ENCODE measurements at regions not wholly inside any gene's neighbourhood (a gene's known extent, or its start where the extent isn't known, plus 50 kb on each side); places are given as distances from the start of the nearest gene placed in this dataset.
A peak's percentile ranks its signal among the peaks of the same experiment; 100 is the strongest.
"Not testable (repeated sequence)": the region's sequence is repeated elsewhere in the genome, so short reads cannot be mapped to it uniquely, and the experiment has no call there.

DNA sequence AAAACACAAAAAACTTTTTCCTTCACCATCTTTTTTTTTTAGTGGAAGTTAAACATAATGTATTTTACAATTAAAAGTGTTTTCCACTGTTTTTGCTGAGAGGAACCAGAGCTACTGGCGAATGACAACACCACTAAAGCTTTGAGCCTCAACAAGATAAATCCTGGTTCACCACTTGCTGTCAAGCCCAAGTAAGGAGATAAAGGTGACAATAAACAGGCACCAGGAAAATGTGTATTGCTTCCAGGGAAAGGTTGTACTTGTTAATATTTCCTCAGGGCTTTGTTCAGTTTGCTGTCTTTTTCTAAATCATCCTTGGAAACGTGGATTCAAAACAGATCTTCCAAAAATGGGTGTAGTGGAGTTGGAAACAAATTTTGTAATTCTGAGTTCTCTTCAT lies 109.9 kb upstream of the ANKRD30A start:
- H3K27me3 ChIP-seq = no peaks in the 10 kb centered on the region
- peak overlapping the region in 3 of 4 donors; percentile 61 to 71 (median 67) for H3K27ac ChIP-seq
- 42 to 49% methylated on average over 2 of the region's 2 CpGs for WGBS, 2 donors
- intact Hi-C loops (cut with DNase I) = no loop called here
- peaks cover 0 to 53% (median 18%) of the 10 kb centered on the region in 4 donors for H3K4me1 ChIP-seq
- no peak for DNase-seq
- no peaks in the 10 kb centered on the region for H3K36me3 ChIP-seq
- TF ChIP-seq, protein P1, sequence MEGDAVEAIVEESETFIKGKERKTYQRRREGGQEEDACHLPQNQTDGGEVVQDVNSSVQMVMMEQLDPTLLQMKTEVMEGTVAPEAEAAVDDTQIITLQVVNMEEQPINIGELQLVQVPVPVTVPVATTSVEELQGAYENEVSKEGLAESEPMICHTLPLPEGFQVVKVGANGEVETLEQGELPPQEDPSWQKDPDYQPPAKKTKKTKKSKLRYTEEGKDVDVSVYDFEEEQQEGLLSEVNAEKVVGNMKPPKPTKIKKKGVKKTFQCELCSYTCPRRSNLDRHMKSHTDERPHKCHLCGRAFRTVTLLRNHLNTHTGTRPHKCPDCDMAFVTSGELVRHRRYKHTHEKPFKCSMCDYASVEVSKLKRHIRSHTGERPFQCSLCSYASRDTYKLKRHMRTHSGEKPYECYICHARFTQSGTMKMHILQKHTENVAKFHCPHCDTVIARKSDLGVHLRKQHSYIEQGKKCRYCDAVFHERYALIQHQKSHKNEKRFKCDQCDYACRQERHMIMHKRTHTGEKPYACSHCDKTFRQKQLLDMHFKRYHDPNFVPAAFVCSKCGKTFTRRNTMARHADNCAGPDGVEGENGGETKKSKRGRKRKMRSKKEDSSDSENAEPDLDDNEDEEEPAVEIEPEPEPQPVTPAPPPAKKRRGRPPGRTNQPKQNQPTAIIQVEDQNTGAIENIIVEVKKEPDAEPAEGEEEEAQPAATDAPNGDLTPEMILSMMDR (IDR thresholded peaks at IDR 0.05) = no peak
- peak; percentile 73 to 92 (median 85) for TF ChIP-seq POLR2AphosphoS5 (IDR thresholded peaks at IDR 0.05)
- H3K4me3 ChIP-seq = no peak overlapping the region
- H3K9me3 ChIP-seq = peaks cover 0 to 2% (median 0%) of the 10 kb centered on the region in 4 donors

DNA sequence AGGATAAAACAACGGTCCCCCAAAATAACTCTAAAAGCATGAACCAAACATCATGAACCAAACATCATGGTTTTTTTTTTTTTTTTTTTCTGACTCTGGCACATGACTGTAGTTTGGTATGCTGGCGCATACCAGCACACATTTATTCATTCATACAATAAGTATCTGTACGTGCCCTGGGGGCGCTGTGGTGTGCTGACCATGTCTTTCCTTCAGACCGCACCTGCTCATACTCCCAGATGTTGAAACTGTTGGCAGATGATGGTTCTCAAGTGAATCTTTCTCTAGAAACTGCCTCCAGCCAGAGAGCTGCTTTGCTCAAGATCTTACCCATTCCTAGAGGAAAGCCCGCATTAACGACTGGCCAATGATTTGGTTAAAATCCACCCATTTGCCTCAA lies 114.7 kb upstream of the ANKRD30A start:
- Histone ChIP-seq H3K27me3 (no peaks in the 10 kb centered on the region), H3K36me3 (no peaks in the 10 kb centered on the region), H3K9me3 (peaks cover 0 to 2% (median 0%) of the 10 kb centered on the region in 4 donors), H3K4me1 (peaks cover 0 to 30% (median 10%) of the 10 kb centered on the region in 4 donors), H3K27ac (no peak overlapping the region), H3K4me3 (no peak overlapping the region)
- TF ChIP-seq EP300 (IDR thresholded peaks at IDR 0.05) = no peak
- TF ChIP-seq POLR2A (IDR thresholded peaks at IDR 0.05) = no peak
- no peak for TF ChIP-seq POLR2AphosphoS5 (IDR thresholded peaks at IDR 0.05)
- TF ChIP-seq, protein P1 (IDR thresholded peaks at IDR 0.05) = no peak
- intact Hi-C loops (cut with DNase I) = no loop called here
- 73 to 77% methylated on average over 7 of the region's 7 CpGs for WGBS, 2 donors
- no peak for DNase-seq

DNA sequence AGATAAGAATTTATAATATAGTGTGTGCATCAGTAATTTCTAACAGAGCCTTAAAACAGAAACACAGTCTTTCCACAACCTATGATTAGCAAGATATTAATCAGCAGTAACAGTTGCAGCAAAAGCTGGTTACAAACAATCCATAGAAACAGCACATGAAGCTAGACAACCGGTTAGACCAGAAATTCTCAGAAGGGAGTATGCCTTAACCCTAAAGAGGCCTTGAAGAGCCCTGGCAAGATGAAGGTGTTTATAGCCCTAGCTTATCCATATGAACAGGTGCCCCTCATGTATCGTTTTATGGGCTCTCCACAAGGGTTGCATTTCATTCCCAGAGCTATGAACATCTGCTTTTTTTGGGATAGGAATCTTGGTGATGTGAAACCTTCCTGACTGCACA lies 117.1 kb upstream of the ANKRD30A start:
- intact Hi-C loops (cut with DNase I); H3K4me1 ChIP-seq; H3K4me3 ChIP-seq; H3K9me3 ChIP-seq; H3K27me3 ChIP-seq; DNase-seq; H3K27ac ChIP-seq; H3K36me3 ChIP-seq: not testable (repeated sequence)
- WGBS, 2 donors = 56 to 67% methylated on average over 2 of the region's 2 CpGs

DNA sequence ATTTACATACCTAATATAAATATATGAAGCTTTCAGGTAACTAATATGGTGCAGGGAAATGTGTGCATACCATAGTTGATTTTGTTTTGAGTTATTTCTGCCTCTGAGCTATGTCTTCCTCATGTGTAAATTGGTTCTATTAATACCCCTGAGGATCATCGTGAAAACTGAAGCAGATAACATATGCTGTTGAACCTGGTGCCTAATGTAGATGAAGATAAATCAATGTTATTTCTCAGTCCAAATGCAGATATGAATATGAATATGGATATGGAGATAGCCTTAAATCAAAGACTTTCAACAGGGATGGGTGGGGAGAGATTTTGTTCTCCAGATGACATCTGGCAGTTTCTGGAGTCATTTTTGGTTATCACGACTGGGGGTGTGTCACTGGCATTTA lies 122.3 kb upstream of the ANKRD30A start:
- no peak for DNase-seq
- intact Hi-C loops (cut with DNase I) = no loop called here
- Histone ChIP-seq H3K4me1 (no peaks in the 10 kb centered on the region), H3K27me3 (no peaks in the 10 kb centered on the region), H3K9me3 (no peaks in the 10 kb centered on the region), H3K27ac (no peak overlapping the region), H3K36me3 (no peaks in the 10 kb centered on the region), H3K4me3 (no peak overlapping the region)
- 74 to 76% methylated on average over 2 of the region's 2 CpGs for WGBS, 2 donors
- TF ChIP-seq POLR2AphosphoS5 (IDR thresholded peaks at IDR 0.05) (no peak), EP300 (IDR thresholded peaks at IDR 0.05) (no peak), POLR2A (IDR thresholded peaks at IDR 0.05) (no peak)
- TF ChIP-seq, protein P1 (IDR thresholded peaks at IDR 0.05) = no peak

DNA sequence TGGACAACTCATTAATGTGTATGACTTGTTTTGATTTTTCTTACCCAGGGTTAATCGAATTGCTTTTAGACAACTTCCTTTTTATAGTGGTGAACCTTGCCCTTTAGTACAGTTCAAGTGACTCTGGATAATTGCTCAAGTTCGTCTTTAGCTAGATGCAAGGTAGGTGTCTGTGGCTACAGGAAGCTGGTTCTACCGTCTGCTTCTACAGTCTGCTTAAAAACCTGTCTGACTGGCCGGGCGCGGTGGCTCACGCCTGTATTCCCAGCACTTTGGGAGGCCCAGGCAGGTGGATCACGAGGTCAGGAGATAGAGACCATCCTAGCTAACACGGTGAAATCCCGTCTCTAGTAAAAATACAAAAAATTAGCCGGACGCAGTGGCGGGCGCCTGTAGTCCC lies 129.6 kb upstream of the ANKRD30A start:
- H3K27me3 ChIP-seq; H3K4me3 ChIP-seq; H3K4me1 ChIP-seq; H3K9me3 ChIP-seq; DNase-seq; H3K27ac ChIP-seq; H3K36me3 ChIP-seq; intact Hi-C loops (cut with DNase I): not testable (repeated sequence)
- 81 to 89% methylated on average over 14 of the region's 14 CpGs for WGBS, 2 donors

DNA sequence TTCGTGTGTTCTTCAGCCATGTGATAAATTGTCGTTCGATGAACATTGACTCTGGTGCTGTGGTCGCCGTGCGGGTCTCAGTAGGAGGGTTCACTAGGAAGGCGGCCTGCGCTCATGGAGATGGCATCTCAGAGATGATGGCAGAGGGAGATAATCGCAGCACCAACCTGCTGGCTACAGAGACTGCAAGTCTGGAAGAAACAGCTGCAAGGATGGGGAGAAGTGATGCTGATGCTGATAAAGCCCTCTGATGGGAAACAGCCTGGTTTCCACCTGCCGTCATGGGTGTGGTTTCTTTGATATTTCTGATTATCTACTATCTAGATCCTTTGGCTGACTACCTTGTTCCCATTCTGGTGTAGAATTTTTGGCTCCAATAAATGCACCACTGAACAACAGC lies 130.5 kb upstream of the ANKRD30A start:
- TF ChIP-seq, protein P1 (IDR thresholded peaks at IDR 0.05) = no peak
- no peak for TF ChIP-seq POLR2A (IDR thresholded peaks at IDR 0.05)
- no peak for TF ChIP-seq POLR2AphosphoS5 (IDR thresholded peaks at IDR 0.05)
- no peak for TF ChIP-seq EP300 (IDR thresholded peaks at IDR 0.05)
- 88 to 89% methylated on average over 10 of the region's 10 CpGs for WGBS, 2 donors
- no peaks in the 10 kb centered on the region for H3K27me3 ChIP-seq
- H3K36me3 ChIP-seq = no peaks in the 10 kb centered on the region
- no peak for DNase-seq
- intact Hi-C loops (cut with DNase I) = no loop called here
- H3K4me1 ChIP-seq = no peaks in the 10 kb centered on the region
- no peaks in the 10 kb centered on the region for H3K9me3 ChIP-seq
- no peak overlapping the region for H3K27ac ChIP-seq
- H3K4me3 ChIP-seq = no peak overlapping the region
